H1 (cell line): ENCODE measurements at regions not wholly inside any gene's neighbourhood (a gene's known extent, or its start where the extent isn't known, plus 50 kb on each side); places are given as distances from the start of the nearest gene placed in this dataset.

Source experiments
- CTCF ChIA-PET: fragments of 300-600 bp; sonication (Branson Sonifier 250); formaldehyde crosslinking; loops from one replicate; lab custom pipeline; 2021; ENCODE audit not compliant: partially characterized antibody; lab: Charles Lee
- POLR2A ChIA-PET: fragments of 300-600 bp; sonication (Branson Sonifier 250); formaldehyde crosslinking; loops from one replicate; lab custom pipeline; 2021; ENCODE audit warnings: inconsistent platforms; ENCODE audit not compliant: partially characterized antibody; lab: Charles Lee
- DNase-seq, 2 experiments: peaks; one replicate each; pipeline versions ENCODE4 v3.0.0 to v3.0.0-alpha.2; 2010 to 2022; ENCODE audit warnings: low spot score in 2 of 2, low read depth in 1 of 2, mixed read lengths in 1 of 2
- FAIRE-seq: peaks from 2 replicates; lab custom pipeline; 2011; peaks lifted over from hg19 to GRCh38; lab: Jason Lieb, UNC
- H2AFZ ChIP-seq: 2 replicates; pipeline ENCODE4 v1.8.1; 2012; ENCODE audit warnings: low read length, inconsistent platforms
- H2AK5ac ChIP-seq: 2 replicates; pipeline ENCODE4 v1.6.1; 2013; ENCODE audit warnings: low read depth, low read length
- H2BK120ac ChIP-seq: replicated peaks from 2 replicates; pipeline ENCODE3; 2013; ENCODE audit warnings: low read depth, low read length, inconsistent platforms
- H2BK12ac ChIP-seq: 2 replicates; pipeline ENCODE4 v1.6.1; 2013; ENCODE audit warnings: low read depth, low read length
- H2BK15ac ChIP-seq: 2 replicates; pipeline ENCODE4 v1.6.1; 2013; ENCODE audit warnings: low read length
- H2BK20ac ChIP-seq: 2 replicates; pipeline ENCODE4 v1.6.1; 2013; ENCODE audit warnings: low read length
- H2BK5ac ChIP-seq: 2 replicates; pipeline ENCODE4 v1.6.1; 2013; ENCODE audit warnings: low read depth, low read length
- H3K14ac ChIP-seq: 2 replicates; pipeline ENCODE4 v1.6.1; 2013; ENCODE audit warnings: inconsistent platforms; ENCODE audit not compliant: insufficient read length
- H3K18ac ChIP-seq: 2 replicates; pipeline ENCODE4 v1.6.1; 2013; ENCODE audit warnings: low read length; ENCODE audit errors: extremely low read depth
- H3K23ac ChIP-seq: 2 replicates; pipeline ENCODE4 v1.6.1; 2013; ENCODE audit warnings: inconsistent platforms; ENCODE audit not compliant: insufficient read length
- H3K23me2 ChIP-seq: 2 replicates; pipeline ENCODE4 v1.6.1; 2013; ENCODE audit warnings: low read depth, low read length
- H3K27ac ChIP-seq: 2 replicates; pipeline ENCODE4 v1.6.1; 2011; ENCODE audit warnings: low read depth, low read length, inconsistent platforms
- H3K27me3 ChIP-seq, 4 experiments: replicated peaks in 1 of 4; 1 replicate in 1 of 4; 2 replicates in 3 of 4; pipeline versions ENCODE4 v1.6.1 to v1.8.1; 2011 to 2013; ENCODE audit warnings: low read length in 3 of 4, mild to moderate bottlenecking in 3 of 4, inconsistent platforms in 2 of 4, mixed read lengths in 2 of 4, moderate library complexity in 1 of 4; ENCODE audit not compliant: control insufficient read depth in 3 of 4, insufficient read depth in 3 of 4; ENCODE audit errors: extremely low read depth in 1 of 4
- H3K36me3 ChIP-seq, 4 experiments: 2 replicates each; pipeline versions ENCODE4 v1.6.1 to v1.8.1; 2011 to 2013; ENCODE audit warnings: mild to moderate bottlenecking in 4 of 4, low read length in 3 of 4, moderate library complexity in 2 of 4, control low read depth in 1 of 4, inconsistent platforms in 1 of 4; ENCODE audit not compliant: insufficient read depth in 4 of 4, control insufficient read depth in 2 of 4
- H3K4ac ChIP-seq: replicated peaks from 2 replicates; pipeline ENCODE3; 2013; ENCODE audit warnings: low read length, low read depth, mixed read lengths, inconsistent platforms; ENCODE audit not compliant: insufficient read length
- H3K4me1 ChIP-seq, 4 experiments: replicated peaks in 1 of 4; 1 replicate in 1 of 4; 2 replicates in 3 of 4; pipeline versions ENCODE4 v1.6.1 to v1.8.1; 2011 to 2013; ENCODE audit warnings: low read length in 3 of 4, inconsistent platforms in 2 of 4, mixed read lengths in 1 of 4; ENCODE audit not compliant: insufficient read depth in 4 of 4, control insufficient read depth in 3 of 4
- H3K4me2 ChIP-seq, 2 experiments: 2 replicates each; pipeline versions ENCODE4 v1.6.1 to v1.8.1; 2011 to 2013; ENCODE audit warnings: low read depth in 2 of 2, low read length in 2 of 2, control low read depth in 1 of 2, inconsistent platforms in 1 of 2, mild to moderate bottlenecking in 1 of 2; ENCODE audit not compliant: insufficient read depth in 1 of 2
- H3K4me3 ChIP-seq, 4 experiments: fragments of 200-600, 300-600 bp in 1 of 4; sonication (generic), shearing (Covaris generic), sonication (Bioruptor Twin) in 1 of 4; 2 replicates each; pipeline versions ENCODE4 v1.5.1 to v1.8.1; 2011 to 2016; ENCODE audit warnings: low read length in 4 of 4, low read depth in 3 of 4, control low read depth in 2 of 4, inconsistent platforms in 2 of 4, mild to moderate bottlenecking in 2 of 4, mixed read lengths in 1 of 4, moderate library complexity in 1 of 4; ENCODE audit not compliant: insufficient read depth in 2 of 4; ENCODE audit errors: extremely low read depth in 1 of 4
- H3K56ac ChIP-seq: replicated peaks from 2 replicates; pipeline ENCODE3; 2013; ENCODE audit warnings: low read depth, mild to moderate bottlenecking, mixed read lengths, low read length, inconsistent platforms; ENCODE audit not compliant: insufficient read length
- H3K79me1 ChIP-seq: 2 replicates; pipeline ENCODE4 v1.6.1; 2013; ENCODE audit warnings: low read depth, low read length, control low read depth
- H3K79me2 ChIP-seq, 2 experiments: 2 replicates each; pipeline versions ENCODE4 v1.6.1 to v1.8.1; 2012 to 2013; ENCODE audit warnings: low read length in 2 of 2, mild to moderate bottlenecking in 2 of 2, inconsistent platforms in 1 of 2; ENCODE audit not compliant: insufficient read depth in 2 of 2, control insufficient read depth in 1 of 2
- H3K9ac ChIP-seq, 4 experiments: replicated peaks in 1 of 4; 1 replicate in 1 of 4; 2 replicates in 3 of 4; pipeline versions ENCODE4 v1.6.1 to v1.8.1; 2011 to 2013; ENCODE audit warnings: low read depth in 3 of 4, low read length in 3 of 4, control low read depth in 2 of 4, mild to moderate bottlenecking in 2 of 4, moderate library complexity in 2 of 4, inconsistent platforms in 1 of 4; ENCODE audit errors: extremely low read depth in 1 of 4
- H3K9me3 ChIP-seq, 2 experiments: 2 replicates each; pipeline versions ENCODE4 v1.6.1 to v1.8.1; 2012 to 2013; ENCODE audit warnings: mild to moderate bottlenecking in 2 of 2, moderate library complexity in 2 of 2, control low read depth in 1 of 2, inconsistent platforms in 1 of 2, low read depth in 1 of 2, low read length in 1 of 2, mixed read lengths in 1 of 2; ENCODE audit not compliant: insufficient read depth in 2 of 2
- H4K20me1 ChIP-seq, 2 experiments: replicated peaks in 1 of 2; 2 replicates each; pipeline versions ENCODE3 to v1.8.1; 2011 to 2013; ENCODE audit warnings: inconsistent platforms in 2 of 2, low read length in 2 of 2, mild to moderate bottlenecking in 1 of 2; ENCODE audit not compliant: insufficient read depth in 2 of 2, control insufficient read depth in 1 of 2
- H4K5ac ChIP-seq: 2 replicates; pipeline ENCODE4 v1.6.1; 2013; ENCODE audit warnings: low read length, low read depth, mixed read lengths, inconsistent platforms; ENCODE audit not compliant: insufficient read length
- H4K8ac ChIP-seq: 2 replicates; pipeline ENCODE4 v1.8.0; 2013; ENCODE audit warnings: mild to moderate bottlenecking, moderate library complexity, low read length, inconsistent platforms; ENCODE audit not compliant: insufficient read depth; ENCODE audit errors: extremely low read depth
- H4K91ac ChIP-seq: replicated peaks from 2 replicates; pipeline ENCODE3; 2013; ENCODE audit warnings: low read length, mixed read lengths, inconsistent platforms; ENCODE audit not compliant: insufficient read length
- JUN ChIP-seq: IDR thresholded peaks from 2 replicates; pipeline ENCODE4 v1.6.1; 2011; ENCODE audit warnings: low read depth, mild to moderate bottlenecking, improper control_type of control experiment, low read length
- SP1 ChIP-seq: IDR thresholded peaks from 2 replicates; pipeline ENCODE4 v1.6.1; 2011; ENCODE audit warnings: low read depth, low read length
- WGBS, 2 experiments: shearing (Covaris generic) in 1 of 2; methylation state at CpG; one replicate each; pipeline versions ENCODE4 v1.1.6 to v1.1.7; 2013 to 2015; ENCODE audit warnings: low lambda C conversion rate in 2 of 2, mixed read lengths in 2 of 2, inconsistent platforms in 1 of 2, low coverage in 1 of 2, missing lambda C conversion rate in 1 of 2; ENCODE audit not compliant: insufficient replicate concordance in 2 of 2, insufficient coverage in 1 of 2, insufficient read length in 1 of 2; ENCODE audit errors: extremely low coverage in 1 of 2, missing lambda C conversion rate in 1 of 2; 5-methylcytosine and 5-hydroxymethylcytosine counted together

DNA sequence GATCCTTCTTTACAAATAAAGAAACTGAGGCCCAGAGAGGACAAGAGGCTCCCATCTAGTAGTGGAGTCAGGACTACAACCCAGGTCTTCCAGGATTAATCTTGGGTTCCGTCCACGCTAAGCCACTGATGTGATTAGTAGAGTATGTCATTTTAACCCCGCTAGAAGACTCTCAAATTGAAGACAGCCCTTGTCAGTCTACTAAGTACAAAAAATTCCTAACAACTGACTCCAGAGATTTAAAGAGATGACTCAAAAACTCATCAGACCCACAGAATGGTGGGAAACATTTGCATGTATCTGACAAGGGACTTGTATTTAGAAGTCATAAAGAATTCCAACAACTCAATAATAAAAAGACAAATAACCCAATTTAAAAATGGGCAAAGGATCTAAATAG, 145.3 kb downstream of the CNTN3 start:
- H3K18ac ChIP-seq = no peak overlapping the region
- no peak overlapping the region for H3K4ac ChIP-seq
- no peaks in the 10 kb centered on the region for H3K79me2 ChIP-seq
- no peak overlapping the region for H3K27ac ChIP-seq
- H3K4me1 ChIP-seq = no peaks in the 10 kb centered on the region
- no peak overlapping the region for H3K23ac ChIP-seq
- H3K27me3 ChIP-seq = no peaks in the 10 kb centered on the region
- H2BK120ac ChIP-seq = no peak overlapping the region
- H3K9me3 ChIP-seq = no peaks in the 10 kb centered on the region
- no peaks in the 10 kb centered on the region for H3K79me1 ChIP-seq
- no peak overlapping the region for H2BK5ac ChIP-seq
- no peak overlapping the region for H3K9ac ChIP-seq
- POLR2A ChIA-PET = no interaction called here
- no peak overlapping the region for H3K14ac ChIP-seq
- no peak overlapping the region for H2AFZ ChIP-seq
- H3K23me2 ChIP-seq = no peaks in the 10 kb centered on the region
- CTCF ChIA-PET = no interaction called here
- 91% methylated on average over 3 of the region's 3 CpGs; no CpG with 5 or more reads in 1 of the 2 experiments for WGBS, 2 experiments
- no peak overlapping the region for H3K56ac ChIP-seq
- H4K20me1 ChIP-seq = no peaks in the 10 kb centered on the region
- no peak overlapping the region for H4K5ac ChIP-seq
- H4K8ac ChIP-seq = no peak overlapping the region
- H2BK15ac ChIP-seq = no peak overlapping the region
- FAIRE-seq (no peak), DNase-seq (no peak)
- no peak overlapping the region for H3K4me3 ChIP-seq
- no peak overlapping the region for H2AK5ac ChIP-seq
- H3K36me3 ChIP-seq = no peaks in the 10 kb centered on the region
- H4K91ac ChIP-seq = no peak overlapping the region
- no peak overlapping the region for H3K4me2 ChIP-seq
- TF ChIP-seq JUN (no peak), SP1 (no peak)
- H2BK12ac ChIP-seq = no peak overlapping the region
- no peak overlapping the region for H2BK20ac ChIP-seq
